ENCODE measurements at regions not wholly inside any gene's neighbourhood (a gene's known extent, or its start where the extent isn't known, plus 50 kb on each side); places are given as distances from the start of the nearest gene placed in this dataset.

- POLR2A ChIA-PET, result no interaction called here
- CTCF ChIA-PET, result no interaction called here
- Histone ChIP-seq H3K4me3 (ENCODE audit: low read depth, low read length) (no peak overlapping the region), H3K27me3 (ENCODE audit: control insufficient read depth, insufficient read depth, low read length) (no peaks in the 10 kb centered on the region), H3K36me3 (ENCODE audit: control insufficient read depth, insufficient read depth, low read length) (no peaks in the 10 kb centered on the region)
- DNase-seq (ENCODE audit: low read depth), result no peak
- no peak for TF ChIP-seq CTCF (IDR thresholded peaks at IDR 0.05; ENCODE audit: insufficient read depth, low read depth, low read length)
Observed at GRCh38 chr20:60950561-60950960, 301.5 kb upstream of the CDH4 start.

- Histone ChIP-seq H3K27me3 (ENCODE audit: control insufficient read depth, insufficient read depth, low read length) (no peaks in the 10 kb centered on the region), H3K4me3 (ENCODE audit: low read depth, low read length) (no peak overlapping the region), H3K36me3 (ENCODE audit: control insufficient read depth, insufficient read depth, low read length) (no peaks in the 10 kb centered on the region)
- ChIA-PET POLR2A (no interaction called here), CTCF (no interaction called here)
- no peak for DNase-seq (ENCODE audit: low read depth)
- TF ChIP-seq CTCF (IDR thresholded peaks at IDR 0.05; ENCODE audit: insufficient read depth, low read depth, low read length), result no peak
Observed at GRCh38 chr20:60950974-60951373, 301.1 kb upstream of the CDH4 start.

GRCh38 chr20:60952861-60953260, 299.2 kb upstream of the CDH4 start:
- TF ChIP-seq CTCF (IDR thresholded peaks at IDR 0.05; ENCODE audit: insufficient read depth, low read depth, low read length), result no peak
- Histone ChIP-seq H3K27me3 (ENCODE audit: control insufficient read depth, insufficient read depth, low read length) (no peaks in the 10 kb centered on the region), H3K36me3 (ENCODE audit: control insufficient read depth, insufficient read depth, low read length) (no peaks in the 10 kb centered on the region), H3K4me3 (ENCODE audit: low read depth, low read length) (no peak overlapping the region)
- ChIA-PET CTCF (no interaction called here), POLR2A (no interaction called here)
- DNase-seq (ENCODE audit: low read depth), result no peak

- ChIA-PET POLR2A (no interaction called here), CTCF (interaction anchor here (0.6 kb wide), 1 partner anchor 84 kb away, joined by 3 read pairs; no protein-coding TSS in a partner anchor)
- Histone ChIP-seq H3K4me3 (ENCODE audit: low read depth, low read length) (no peak overlapping the region), H3K36me3 (ENCODE audit: control insufficient read depth, insufficient read depth, low read length) (no peaks in the 10 kb centered on the region), H3K27me3 (ENCODE audit: control insufficient read depth, insufficient read depth, low read length) (no peaks in the 10 kb centered on the region)
- no peak for DNase-seq (ENCODE audit: low read depth)
- TF ChIP-seq CTCF (IDR thresholded peaks at IDR 0.05; ENCODE audit: insufficient read depth, low read depth, low read length), result no peak
Observed at GRCh38 chr20:60953321-60953720, 298.7 kb upstream of the CDH4 start.

DNA sequence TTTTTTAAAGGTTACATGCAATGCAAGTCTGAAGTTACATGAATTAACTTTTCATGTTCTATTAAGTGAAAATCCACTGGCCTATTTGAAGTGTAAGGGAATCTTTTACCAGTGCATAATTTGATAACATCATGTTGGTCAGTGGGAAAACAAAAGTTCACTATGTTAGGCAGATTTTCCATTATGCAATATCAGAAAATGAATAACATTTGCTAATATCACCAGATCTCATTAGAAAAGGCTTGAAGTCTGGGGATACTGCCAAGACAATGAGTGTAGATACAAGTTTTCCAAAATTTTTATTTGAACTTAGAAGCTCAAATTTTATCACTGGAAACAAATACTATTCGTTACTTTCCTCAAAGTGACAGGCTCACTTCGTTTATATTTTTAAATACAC, 296.4 kb upstream of the CDH4 start:
- Histone ChIP-seq H3K36me3 (ENCODE audit: control insufficient read depth, insufficient read depth, low read length) (no peaks in the 10 kb centered on the region), H3K4me3 (ENCODE audit: low read depth, low read length) (no peak overlapping the region), H3K27me3 (ENCODE audit: control insufficient read depth, insufficient read depth, low read length) (no peaks in the 10 kb centered on the region)
- no peak for TF ChIP-seq CTCF (IDR thresholded peaks at IDR 0.05; ENCODE audit: insufficient read depth, low read depth, low read length)
- CTCF ChIA-PET, result no interaction called here
- POLR2A ChIA-PET, result no interaction called here
- no peak for DNase-seq (ENCODE audit: low read depth)
